ENCODE measurements at regions not wholly inside any gene's neighbourhood (a gene's known extent, or its start where the extent isn't known, plus 50 kb on each side); places are given as distances from the start of the nearest gene placed in this dataset.

- WGBS, 3 donors, result 7 to 16% (median 13%) methylated on average over 2 of the region's 2 CpGs
- Histone ChIP-seq H3K4me3 (ENCODE audit: low read depth in 1 of 3, low read length in 3 of 3) (no peak overlapping the region), H3K27me3 (ENCODE audit: control insufficient read depth in 3 of 3, insufficient read depth in 3 of 3, low read length in 3 of 3) (no peaks in the 10 kb centered on the region), H3K9me3 (ENCODE audit: control insufficient read depth in 2 of 2, insufficient read depth in 1 of 2, low read depth in 1 of 2, low read length in 1 of 2) (no peaks in the 10 kb centered on the region), H3K4me1 (ENCODE audit: control insufficient read depth in 3 of 3, insufficient read depth in 2 of 3, low read depth in 1 of 3, low read length in 2 of 3) (peaks cover 0 to 13% (median 0%) of the 10 kb centered on the region in 3 donors), H3K27ac (ENCODE audit: low read depth in 1 of 3, low read length in 2 of 3) (no peak overlapping the region), H3K36me3 (ENCODE audit: control insufficient read depth in 3 of 3, insufficient read depth in 2 of 3, low read depth in 1 of 3, low read length in 3 of 3) (no peaks in the 10 kb centered on the region)
- FAIRE-seq (no peak), DNase-seq (peak in 1 of 2 donors; percentile 7)
These were observed 73.9 kb upstream of the HAO2 start for GRCh38 chr1:119294722-119295121.

GRCh38 chr1:119298687-119299303, 69.8 kb upstream of the HAO2 start:
- no peaks in the 10 kb centered on the region for H3K27me3 ChIP-seq (ENCODE audit: control insufficient read depth in 3 of 3, insufficient read depth in 3 of 3, low read length in 3 of 3)
- no peak for FAIRE-seq
- peaks cover 0 to 13% (median 0%) of the 10 kb centered on the region in 3 donors for H3K4me1 ChIP-seq (ENCODE audit: control insufficient read depth in 3 of 3, insufficient read depth in 2 of 3, low read depth in 1 of 3, low read length in 2 of 3)
- H3K27ac ChIP-seq (ENCODE audit: low read depth in 1 of 3, low read length in 2 of 3), result no peak overlapping the region
- no peaks in the 10 kb centered on the region for H3K9me3 ChIP-seq (ENCODE audit: control insufficient read depth in 2 of 2, insufficient read depth in 1 of 2, low read depth in 1 of 2, low read length in 1 of 2)
- peak; percentile 17 to 50 for DNase-seq
- no peak overlapping the region for H3K4me3 ChIP-seq (ENCODE audit: low read depth in 1 of 3, low read length in 3 of 3)
- H3K36me3 ChIP-seq (ENCODE audit: control insufficient read depth in 3 of 3, insufficient read depth in 2 of 3, low read depth in 1 of 3, low read length in 3 of 3), result no peaks in the 10 kb centered on the region

- DNase-seq (no peak), FAIRE-seq (no peak)
- peaks cover 0 to 8% (median 0%) of the 10 kb centered on the region in 3 donors for H3K4me1 ChIP-seq (ENCODE audit: control insufficient read depth in 3 of 3, insufficient read depth in 2 of 3, low read depth in 1 of 3, low read length in 2 of 3)
- H3K4me3 ChIP-seq (ENCODE audit: low read depth in 1 of 3, low read length in 3 of 3), result no peak overlapping the region
- no peaks in the 10 kb centered on the region for H3K27me3 ChIP-seq (ENCODE audit: control insufficient read depth in 3 of 3, insufficient read depth in 3 of 3, low read length in 3 of 3)
- no peak overlapping the region for H3K27ac ChIP-seq (ENCODE audit: low read depth in 1 of 3, low read length in 2 of 3)
- no peaks in the 10 kb centered on the region for H3K36me3 ChIP-seq (ENCODE audit: control insufficient read depth in 3 of 3, insufficient read depth in 2 of 3, low read depth in 1 of 3, low read length in 3 of 3)
- 83 to 89% (median 87%) methylated on average over 3 of the region's 3 CpGs for WGBS, 3 donors
- no peaks in the 10 kb centered on the region for H3K9me3 ChIP-seq (ENCODE audit: control insufficient read depth in 2 of 2, insufficient read depth in 1 of 2, low read depth in 1 of 2, low read length in 1 of 2)
These were observed 66.6 kb upstream of the HAO2 start for GRCh38 chr1:119302011-119302410.

GRCh38 chr1:119308130-119308700, 60.4 kb upstream of the HAO2 start:
- no peaks in the 10 kb centered on the region for H3K27me3 ChIP-seq (ENCODE audit: control insufficient read depth in 3 of 3, insufficient read depth in 3 of 3, low read length in 3 of 3)
- DNase-seq (no peak), FAIRE-seq (no peak)
- no peak overlapping the region for H3K27ac ChIP-seq (ENCODE audit: low read depth in 1 of 3, low read length in 2 of 3)
- H3K4me1 ChIP-seq (ENCODE audit: control insufficient read depth in 3 of 3, insufficient read depth in 2 of 3, low read depth in 1 of 3, low read length in 2 of 3), result peaks cover 0 to 3% (median 0%) of the 10 kb centered on the region in 3 donors
- WGBS, 3 donors, result 40 to 47% (median 44%) methylated on average over 3 of the region's 3 CpGs
- no peak overlapping the region for H3K4me3 ChIP-seq (ENCODE audit: low read depth in 1 of 3, low read length in 3 of 3)
- H3K9me3 ChIP-seq (ENCODE audit: control insufficient read depth in 2 of 2, insufficient read depth in 1 of 2, low read depth in 1 of 2, low read length in 1 of 2), result no peaks in the 10 kb centered on the region
- H3K36me3 ChIP-seq (ENCODE audit: control insufficient read depth in 3 of 3, insufficient read depth in 2 of 3, low read depth in 1 of 3, low read length in 3 of 3), result no peaks in the 10 kb centered on the region

GRCh38 chr1:119308806-119309205, 59.8 kb upstream of the HAO2 start:
- WGBS, 3 donors, result 78 to 90% (median 78%) methylated on average over 2 of the region's 2 CpGs
- no peaks in the 10 kb centered on the region for H3K27me3 ChIP-seq (ENCODE audit: control insufficient read depth in 3 of 3, insufficient read depth in 3 of 3, low read length in 3 of 3)

GRCh38 chr1:119310301-119310700, 58.3 kb upstream of the HAO2 start:
- WGBS, 3 donors, result 45 to 63% (median 60%) methylated on average over 3 of the region's 3 CpGs
- H3K27me3 ChIP-seq (ENCODE audit: control insufficient read depth in 3 of 3, insufficient read depth in 3 of 3, low read length in 3 of 3), result no peaks in the 10 kb centered on the region
- H3K4me1 ChIP-seq (ENCODE audit: control insufficient read depth in 3 of 3, insufficient read depth in 2 of 3, low read depth in 1 of 3, low read length in 2 of 3), result no peaks in the 10 kb centered on the region

More at GRCh38 chr1:119308806-119309205, 59.8 kb upstream of the HAO2 start:
- no peak for FAIRE-seq
- H3K4me3 ChIP-seq (ENCODE audit: low read depth in 1 of 3, low read length in 3 of 3), result no peak overlapping the region
- no peaks in the 10 kb centered on the region for H3K36me3 ChIP-seq (ENCODE audit: control insufficient read depth in 3 of 3, insufficient read depth in 2 of 3, low read depth in 1 of 3, low read length in 3 of 3)
- DNase-seq, result no peak
- no peaks in the 10 kb centered on the region for H3K9me3 ChIP-seq (ENCODE audit: control insufficient read depth in 2 of 2, insufficient read depth in 1 of 2, low read depth in 1 of 2, low read length in 1 of 2)
- no peak overlapping the region for H3K27ac ChIP-seq (ENCODE audit: low read depth in 1 of 3, low read length in 2 of 3)
- peaks cover 0 to under 1% (median 0%) of the 10 kb centered on the region in 3 donors for H3K4me1 ChIP-seq (ENCODE audit: control insufficient read depth in 3 of 3, insufficient read depth in 2 of 3, low read depth in 1 of 3, low read length in 2 of 3)

GRCh38 chr1:119312500-119312899, 56.1 kb upstream of the HAO2 start:
- Histone ChIP-seq H3K4me1 (ENCODE audit: control insufficient read depth in 3 of 3, insufficient read depth in 2 of 3, low read depth in 1 of 3, low read length in 2 of 3) (no peaks in the 10 kb centered on the region), H3K4me3 (ENCODE audit: low read depth in 1 of 3, low read length in 3 of 3) (no peak overlapping the region), H3K9me3 (ENCODE audit: control insufficient read depth in 2 of 2, insufficient read depth in 1 of 2, low read depth in 1 of 2, low read length in 1 of 2) (no peaks in the 10 kb centered on the region), H3K27ac (ENCODE audit: low read depth in 1 of 3, low read length in 2 of 3) (no peak overlapping the region), H3K36me3 (ENCODE audit: control insufficient read depth in 3 of 3, insufficient read depth in 2 of 3, low read depth in 1 of 3, low read length in 3 of 3) (no peaks in the 10 kb centered on the region), H3K27me3 (ENCODE audit: control insufficient read depth in 3 of 3, insufficient read depth in 3 of 3, low read length in 3 of 3) (no peaks in the 10 kb centered on the region)
- DNase-seq (no peak), FAIRE-seq (no peak)
- WGBS, 3 donors, result 83% methylated on average over 4 of the region's 4 CpGs

More at GRCh38 chr1:119310301-119310700, 58.3 kb upstream of the HAO2 start:
- Histone ChIP-seq H3K4me3 (ENCODE audit: low read depth in 1 of 3, low read length in 3 of 3) (no peak overlapping the region), H3K9me3 (ENCODE audit: control insufficient read depth in 2 of 2, insufficient read depth in 1 of 2, low read depth in 1 of 2, low read length in 1 of 2) (no peaks in the 10 kb centered on the region), H3K36me3 (ENCODE audit: control insufficient read depth in 3 of 3, insufficient read depth in 2 of 3, low read depth in 1 of 3, low read length in 3 of 3) (no peaks in the 10 kb centered on the region), H3K27ac (ENCODE audit: low read depth in 1 of 3, low read length in 2 of 3) (no peak overlapping the region)
- no peak for DNase-seq
- no peak for FAIRE-seq

GRCh38 chr1:119314001-119314796, 54.4 kb upstream of the HAO2 start:
- H3K4me3 ChIP-seq (ENCODE audit: low read depth in 1 of 3, low read length in 3 of 3), result no peak overlapping the region
- H3K27me3 ChIP-seq (ENCODE audit: control insufficient read depth in 3 of 3, insufficient read depth in 3 of 3, low read length in 3 of 3), result no peaks in the 10 kb centered on the region
- DNase-seq, result no peak
- H3K27ac ChIP-seq (ENCODE audit: low read depth in 1 of 3, low read length in 2 of 3), result no peak overlapping the region
- WGBS, 3 donors, result 83 to 92% (median 87%) methylated on average over 5 of the region's 5 CpGs
- no peaks in the 10 kb centered on the region for H3K36me3 ChIP-seq (ENCODE audit: control insufficient read depth in 3 of 3, insufficient read depth in 2 of 3, low read depth in 1 of 3, low read length in 3 of 3)
- H3K4me1 ChIP-seq (ENCODE audit: control insufficient read depth in 3 of 3, insufficient read depth in 2 of 3, low read depth in 1 of 3, low read length in 2 of 3), result no peaks in the 10 kb centered on the region
- H3K9me3 ChIP-seq (ENCODE audit: control insufficient read depth in 2 of 2, insufficient read depth in 1 of 2, low read depth in 1 of 2, low read length in 1 of 2), result no peaks in the 10 kb centered on the region
- no peak for FAIRE-seq
